Fibroblast of pulmonary artery (primary cell): ENCODE measurements at regions not wholly inside any gene's neighbourhood (a gene's known extent, or its start where the extent isn't known, plus 50 kb on each side); places are given as distances from the start of the nearest gene placed in this dataset.
A peak's percentile ranks its signal among the peaks of the same experiment; 100 is the strongest.

ENCODE experiments used
- DNase-seq: peaks from one replicate; pipeline ENCODE4 v3.0.0-alpha.2; 2010; ENCODE audit warnings: low read depth
- H3K4me3 ChIP-seq: replicated peaks from 2 replicates; pipeline ENCODE4 v1.5.1; 2011; ENCODE audit warnings: low read depth, mild to moderate bottlenecking, control low read depth, low read length, moderate library complexity
- TF ChIP-seq, protein P1 (sequence below): IDR thresholded peaks from 2 replicates; pipeline ENCODE4 v1.5.1; 2011; ENCODE audit warnings: mild to moderate bottlenecking, control low read depth, low read length, inconsistent platforms; ENCODE audit errors: missing control alignments

- DNase-seq, result no peak
- TF ChIP-seq, protein P1, sequence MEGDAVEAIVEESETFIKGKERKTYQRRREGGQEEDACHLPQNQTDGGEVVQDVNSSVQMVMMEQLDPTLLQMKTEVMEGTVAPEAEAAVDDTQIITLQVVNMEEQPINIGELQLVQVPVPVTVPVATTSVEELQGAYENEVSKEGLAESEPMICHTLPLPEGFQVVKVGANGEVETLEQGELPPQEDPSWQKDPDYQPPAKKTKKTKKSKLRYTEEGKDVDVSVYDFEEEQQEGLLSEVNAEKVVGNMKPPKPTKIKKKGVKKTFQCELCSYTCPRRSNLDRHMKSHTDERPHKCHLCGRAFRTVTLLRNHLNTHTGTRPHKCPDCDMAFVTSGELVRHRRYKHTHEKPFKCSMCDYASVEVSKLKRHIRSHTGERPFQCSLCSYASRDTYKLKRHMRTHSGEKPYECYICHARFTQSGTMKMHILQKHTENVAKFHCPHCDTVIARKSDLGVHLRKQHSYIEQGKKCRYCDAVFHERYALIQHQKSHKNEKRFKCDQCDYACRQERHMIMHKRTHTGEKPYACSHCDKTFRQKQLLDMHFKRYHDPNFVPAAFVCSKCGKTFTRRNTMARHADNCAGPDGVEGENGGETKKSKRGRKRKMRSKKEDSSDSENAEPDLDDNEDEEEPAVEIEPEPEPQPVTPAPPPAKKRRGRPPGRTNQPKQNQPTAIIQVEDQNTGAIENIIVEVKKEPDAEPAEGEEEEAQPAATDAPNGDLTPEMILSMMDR, result no peak
Measured at GRCh38 chr4:141447761-141448160, 188.6 kb upstream of the IL15 start.

GRCh38 chr4:141448490-141448889, 187.9 kb upstream of the IL15 start:
- H3K4me3 ChIP-seq, result no peak overlapping the region
- DNase-seq, result no peak
- TF ChIP-seq, protein P1, result no peak

More at GRCh38 chr4:141447761-141448160, 188.6 kb upstream of the IL15 start:
- no peak overlapping the region for H3K4me3 ChIP-seq

GRCh38 chr4:141449927-141450326, 186.5 kb upstream of the IL15 start:
- TF ChIP-seq, protein P1, result no peak
- H3K4me3 ChIP-seq, result no peak overlapping the region
- no peak for DNase-seq

DNA sequence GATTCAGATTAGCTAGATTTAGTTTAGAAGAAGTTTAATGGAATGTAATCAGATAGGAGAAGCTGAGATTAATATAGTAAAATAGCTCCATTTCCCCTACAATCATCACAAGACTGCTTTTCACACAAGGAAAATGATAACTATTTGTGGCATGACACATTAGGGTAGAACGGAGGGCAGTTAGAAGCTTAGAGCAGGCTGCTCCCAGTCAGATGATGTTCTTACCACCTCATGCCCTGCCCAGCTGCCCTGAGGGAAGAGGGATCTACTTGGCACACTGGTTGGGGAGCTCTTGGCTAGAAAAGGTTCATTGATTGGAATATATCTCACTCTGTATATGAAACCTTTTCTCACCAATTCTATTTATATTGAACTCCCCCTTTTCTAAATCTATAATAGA, 180.7 kb upstream of the IL15 start:
- no peak for DNase-seq
- TF ChIP-seq, protein P1, result no peak
- H3K4me3 ChIP-seq, result no peak overlapping the region

DNA sequence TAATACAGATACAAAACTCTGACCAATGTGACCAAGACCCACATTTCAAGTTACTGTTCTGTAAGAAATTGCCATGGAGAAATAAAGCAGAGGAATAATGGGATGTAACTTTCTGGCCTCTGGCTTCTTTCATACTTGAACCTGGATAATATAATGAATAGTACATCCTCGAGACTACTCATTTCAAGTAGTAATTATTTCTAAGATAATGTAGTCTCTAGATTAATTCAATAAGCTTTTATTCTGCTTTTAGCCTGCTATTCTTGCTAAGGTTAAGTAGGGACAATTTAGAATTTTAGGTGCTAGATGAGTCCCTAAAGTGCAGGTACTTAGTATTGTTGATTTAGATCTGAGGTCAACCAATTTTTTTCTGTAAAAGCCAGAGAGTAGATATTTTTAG, 178.7 kb upstream of the IL15 start:
- TF ChIP-seq, protein P1, result no peak
- H3K4me3 ChIP-seq, result no peak overlapping the region
- no peak for DNase-seq

- DNase-seq, result no peak
- TF ChIP-seq, protein P1, result no peak
- H3K4me3 ChIP-seq, result no peak overlapping the region
Measured at GRCh38 chr4:141458501-141458900, 177.9 kb upstream of the IL15 start.

DNA sequence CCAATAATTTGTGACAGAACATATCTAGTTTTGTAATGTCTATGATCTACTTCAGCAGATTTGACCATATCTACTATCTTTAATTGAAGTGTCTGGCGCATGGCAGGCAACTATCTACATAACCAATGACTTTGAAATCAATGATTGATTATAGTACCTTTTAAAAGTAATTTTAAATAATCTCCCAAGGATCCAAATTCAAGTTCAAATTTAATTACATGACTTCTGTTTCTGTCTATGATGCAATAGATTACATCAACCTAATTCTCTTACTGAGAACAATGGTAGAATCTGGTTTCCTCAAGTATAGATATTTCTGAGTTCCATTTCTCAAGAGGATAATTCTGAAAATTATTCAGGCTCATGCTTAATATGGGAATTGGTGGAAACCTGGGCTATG, 177.4 kb upstream of the IL15 start:
- TF ChIP-seq, protein P1, result no peak
- DNase-seq, result peak; percentile 31
- H3K4me3 ChIP-seq, result no peak overlapping the region
